Neural progenitor cell (in vitro differentiated cells): ENCODE measurements at regions not wholly inside any gene's neighbourhood (a gene's known extent, or its start where the extent isn't known, plus 50 kb on each side); places are given as distances from the start of the nearest gene placed in this dataset.

ENCODE experiments used
- DNase-seq: peaks from one replicate; pipeline ENCODE4 v3.0.0-alpha.2; 2016; ENCODE audit warnings: low spot score
- H2AFZ ChIP-seq: fragments of 200-600 bp; sonication (generic); replicated peaks from 2 replicates; pipeline ENCODE4 v1.6.1; 2016; ENCODE audit warnings: antibody characterized with exemption
- H3F3A ChIP-seq: fragments of 200-600 bp; sonication (generic); 2 replicates; pipeline ENCODE4 v1.6.1; 2016; ENCODE audit warnings: antibody characterized with exemption, low read depth
- H3K27ac ChIP-seq: fragments of 200-600 bp; sonication (generic); 2 replicates; pipeline ENCODE4 v1.5.1; 2016; ENCODE audit warnings: mild to moderate bottlenecking
- H3K27me3 ChIP-seq: fragments of 200-600 bp; sonication (generic); 2 replicates; pipeline ENCODE4 v1.6.1; 2016; ENCODE audit warnings: mild to moderate bottlenecking, moderate library complexity
- H3K36me3 ChIP-seq: fragments of 200-600 bp; sonication (generic); 2 replicates; pipeline ENCODE4 v1.5.1; 2016
- H3K4me1 ChIP-seq: fragments of 200-600 bp; sonication (generic); 2 replicates; pipeline ENCODE4 v1.6.1; 2016; ENCODE audit warnings: mixed run types
- H3K4me2 ChIP-seq: fragments of 200-600 bp; sonication (generic); 2 replicates; pipeline ENCODE4 v1.6.1; 2016
- H3K4me3 ChIP-seq: fragments of 200-600 bp; sonication (generic); 2 replicates; pipeline ENCODE4 v1.5.1; 2016
- H3K79me2 ChIP-seq: fragments of 200-600 bp; sonication (generic); 2 replicates; pipeline ENCODE4 v1.6.1; 2016; ENCODE audit warnings: low read depth
- H3K9ac ChIP-seq: fragments of 200-600 bp; sonication (generic); 2 replicates; pipeline ENCODE4 v1.6.1; 2016
- H3K9me3 ChIP-seq: fragments of 200-600 bp; sonication (generic); 2 replicates; pipeline ENCODE4 v1.5.1; 2016; ENCODE audit warnings: low read depth
- H4K20me1 ChIP-seq: fragments of 200-600 bp; sonication (generic); 2 replicates; pipeline ENCODE4 v1.6.1; 2016; ENCODE audit warnings: low read depth
- H3K27ac Mint-ChIP-seq: 3 replicates; pipeline ENCODE4 v1.8.0; 2021; ENCODE audit warnings: mixed read lengths
- H3K27me3 Mint-ChIP-seq: 2 replicates; pipeline ENCODE4 v1.8.0; 2022; ENCODE audit warnings: low read depth, mild to moderate bottlenecking, inconsistent platforms, moderate library complexity, mixed read lengths; ENCODE audit not compliant: insufficient read depth
- H3K36me3 Mint-ChIP-seq: 3 replicates; pipeline ENCODE4 v1.8.0; 2021; ENCODE audit warnings: mixed read lengths
- H3K4me1 Mint-ChIP-seq: 3 replicates; pipeline ENCODE4 v1.8.0; 2021; ENCODE audit warnings: mixed read lengths
- H3K4me3 Mint-ChIP-seq: 3 replicates; pipeline ENCODE4 v1.8.0; 2021; ENCODE audit warnings: mild to moderate bottlenecking, moderate library complexity, mixed read lengths
- H3K9me3 Mint-ChIP-seq: 3 replicates; pipeline ENCODE4 v1.8.0; 2020; ENCODE audit warnings: mixed read lengths
- CTCF ChIP-seq: fragments of 200-600 bp; sonication (generic); IDR thresholded peaks from 2 replicates; pipeline ENCODE4 v1.5.1; 2017; ENCODE audit warnings: antibody characterized with exemption, mild to moderate bottlenecking
- EZH2 ChIP-seq: fragments of 200-600 bp; sonication (generic); IDR thresholded peaks from 2 replicates; pipeline ENCODE4 v1.6.1; 2017; ENCODE audit warnings: antibody characterized with exemption, mild to moderate bottlenecking, moderate library complexity
- EZH2phosphoT487 ChIP-seq: fragments of 200-600 bp; sonication (generic); IDR thresholded peaks from 2 replicates; pipeline ENCODE4 v1.6.1; 2017; ENCODE audit warnings: antibody characterized with exemption

- Histone ChIP-seq H3F3A (no peaks in the 10 kb centered on the region), H3K9ac (no peak overlapping the region), H3K9me3 (no peaks in the 10 kb centered on the region), H3K27me3 (no peaks in the 10 kb centered on the region), H3K4me3 (no peak overlapping the region), H3K79me2 (no peaks in the 10 kb centered on the region), H3K4me2 (no peak overlapping the region), H3K27ac (no peak overlapping the region), H4K20me1 (no peaks in the 10 kb centered on the region), H3K36me3 (no peaks in the 10 kb centered on the region), H2AFZ (no peak overlapping the region), H3K4me1 (peaks cover 13% of the 10 kb centered on the region)
- DNase-seq = no peak
- TF ChIP-seq EZH2 (no peak), CTCF (no peak), EZH2phosphoT487 (no peak)
- no peaks in the 10 kb centered on the region for H3K9me3 Mint-ChIP-seq
- H3K36me3 Mint-ChIP-seq = no peaks in the 10 kb centered on the region
- no peak overlapping the region for H3K27ac Mint-ChIP-seq
- peaks cover 10% of the 10 kb centered on the region for H3K4me1 Mint-ChIP-seq
- no peak overlapping the region for H3K4me3 Mint-ChIP-seq
- H3K27me3 Mint-ChIP-seq = peaks cover 2% of the 10 kb centered on the region
These were observed 284.2 kb upstream of the ATP2B1 start for GRCh38 chr12:89992668-89993451.

GRCh38 chr12:89991807-89992590, 283.4 kb upstream of the ATP2B1 start:
- H3K36me3 ChIP-seq = no peaks in the 10 kb centered on the region
- no peak overlapping the region for H3K9ac ChIP-seq
- Mint-ChIP-seq H3K4me3 (no peak overlapping the region), H3K4me1 (peaks cover 10% of the 10 kb centered on the region), H3K27ac (no peak overlapping the region), H3K9me3 (no peaks in the 10 kb centered on the region), H3K27me3 (peaks cover 2% of the 10 kb centered on the region), H3K36me3 (no peaks in the 10 kb centered on the region)
- H2AFZ ChIP-seq = no peak overlapping the region
- no peaks in the 10 kb centered on the region for H3K79me2 ChIP-seq
- H4K20me1 ChIP-seq = no peaks in the 10 kb centered on the region
- H3K4me3 ChIP-seq = no peak overlapping the region
- no peaks in the 10 kb centered on the region for H3K9me3 ChIP-seq
- no peak overlapping the region for H3K4me2 ChIP-seq
- peaks cover 13% of the 10 kb centered on the region for H3K4me1 ChIP-seq
- no peaks in the 10 kb centered on the region for H3K27me3 ChIP-seq
- TF ChIP-seq EZH2phosphoT487 = no peak
- no peak for TF ChIP-seq EZH2
- TF ChIP-seq CTCF = no peak
- no peak for DNase-seq
- no peak overlapping the region for H3K27ac ChIP-seq
- no peaks in the 10 kb centered on the region for H3F3A ChIP-seq

- Histone ChIP-seq H3K4me3 (no peak overlapping the region), H3K9me3 (no peaks in the 10 kb centered on the region), H2AFZ (peak overlapping the region; percentile 11), H3K79me2 (no peaks in the 10 kb centered on the region), H3K27ac (no peak overlapping the region), H3K4me2 (no peak overlapping the region), H3K27me3 (no peaks in the 10 kb centered on the region), H3K4me1 (peaks cover 13% of the 10 kb centered on the region), H3F3A (no peaks in the 10 kb centered on the region), H3K36me3 (no peaks in the 10 kb centered on the region), H3K9ac (no peak overlapping the region), H4K20me1 (no peaks in the 10 kb centered on the region)
- no peak overlapping the region for H3K4me3 Mint-ChIP-seq
- no peak for DNase-seq
- H3K36me3 Mint-ChIP-seq = no peaks in the 10 kb centered on the region
- no peak for TF ChIP-seq EZH2
- no peak for TF ChIP-seq EZH2phosphoT487
- TF ChIP-seq CTCF = no peak
- peaks cover 14% of the 10 kb centered on the region for H3K4me1 Mint-ChIP-seq
- H3K9me3 Mint-ChIP-seq = no peaks in the 10 kb centered on the region
- no peak overlapping the region for H3K27ac Mint-ChIP-seq
- peaks cover 2% of the 10 kb centered on the region for H3K27me3 Mint-ChIP-seq
These were observed 279.7 kb upstream of the ATP2B1 start for GRCh38 chr12:89988188-89988915.
